Keratinocyte (primary cell): ENCODE measurements at regions not wholly inside any gene's neighbourhood (a gene's known extent, or its start where the extent isn't known, plus 50 kb on each side); places are given as distances from the start of the nearest gene placed in this dataset.
A peak's percentile ranks its signal among the peaks of the same experiment; 100 is the strongest.

Source experiments
- DNase-seq: peaks from one replicate; pipeline ENCODE4 v3.0.0-alpha.2; 2011; ENCODE audit warnings: low read depth, missing footprints, low spot score
- FAIRE-seq: peaks from 2 replicates; lab custom pipeline; 2011; peaks lifted over from hg19 to GRCh38; lab: Jason Lieb, UNC
- H2AFZ ChIP-seq: 2 replicates; pipeline ENCODE4 v1.6.0; 2012; ENCODE audit warnings: low read length, control low read depth, inconsistent platforms; ENCODE audit not compliant: control insufficient read depth
- H3K27ac ChIP-seq: 2 replicates; pipeline ENCODE4 v1.5.1; 2011; ENCODE audit warnings: low read length; ENCODE audit not compliant: control insufficient read depth, insufficient read depth
- H3K27me3 ChIP-seq: 3 replicates; pipeline ENCODE4 v1.6.0; 2011; ENCODE audit warnings: low read length; ENCODE audit not compliant: control insufficient read depth, insufficient read depth; ENCODE audit errors: extremely low read depth
- H3K36me3 ChIP-seq, 2 experiments: 2 replicates in 1 of 2; 3 replicates in 1 of 2; pipeline ENCODE4 v1.5.1; 2011; ENCODE audit warnings: low read length in 2 of 2, mild to moderate bottlenecking in 1 of 2; ENCODE audit not compliant: control insufficient read depth in 2 of 2, insufficient read depth in 2 of 2; ENCODE audit errors: extremely low read depth in 1 of 2
- H3K4me1 ChIP-seq: 3 replicates; pipeline ENCODE4 v1.5.1; 2011; ENCODE audit warnings: low read length; ENCODE audit not compliant: control insufficient read depth, insufficient read depth; ENCODE audit errors: extremely low read depth
- H3K4me2 ChIP-seq: 3 replicates; pipeline ENCODE4 v1.6.0; 2011; ENCODE audit warnings: low read depth, low read length; ENCODE audit not compliant: control insufficient read depth, insufficient read depth; ENCODE audit errors: extremely low read depth
- H3K4me3 ChIP-seq, 3 experiments: fragments of 200-600 bp in 1 of 3; sonication (generic) in 1 of 3; 2 replicates in 2 of 3; 3 replicates in 1 of 3; pipeline ENCODE4 v1.5.1; 2011 to 2016; ENCODE audit warnings: low read length in 3 of 3, mild to moderate bottlenecking in 3 of 3, control low read depth in 2 of 3, inconsistent platforms in 1 of 3, low read depth in 1 of 3, mixed read lengths in 1 of 3, mixed run types in 1 of 3, moderate library complexity in 1 of 3; ENCODE audit not compliant: control insufficient read depth in 2 of 3, insufficient read depth in 2 of 3; ENCODE audit errors: extremely low read depth in 1 of 3
- H3K79me2 ChIP-seq: 2 replicates; pipeline ENCODE4 v1.6.0; 2012; ENCODE audit warnings: low read length; ENCODE audit not compliant: control insufficient read depth, insufficient read depth
- H3K9ac ChIP-seq: 3 replicates; pipeline ENCODE4 v1.6.0; 2011; ENCODE audit warnings: low read length; ENCODE audit not compliant: control insufficient read depth, insufficient read depth; ENCODE audit errors: extremely low read depth
- H3K9me1 ChIP-seq: 3 replicates; pipeline ENCODE4 v1.6.0; 2011; ENCODE audit warnings: low read length; ENCODE audit not compliant: control insufficient read depth, insufficient read depth; ENCODE audit errors: extremely low read depth
- H3K9me3 ChIP-seq: 2 replicates; pipeline ENCODE4 v1.5.1; 2012; ENCODE audit warnings: low read depth, low read length; ENCODE audit not compliant: control insufficient read depth
- H4K20me1 ChIP-seq: 3 replicates; pipeline ENCODE4 v1.6.0; 2011; ENCODE audit warnings: low read length; ENCODE audit not compliant: control insufficient read depth, insufficient read depth; ENCODE audit errors: extremely low read depth
- EZH2 ChIP-seq: IDR thresholded peaks from one replicate; pipeline ENCODE4 v1.6.1; 2012; ENCODE audit warnings: inconsistent platforms, mild to moderate bottlenecking, low read length, moderate library complexity
- dilution Hi-C: fragments of 300-500 bp; cut with MboI; formaldehyde crosslinking; loops from one replicate; pipeline ENCODE4 v1.7.0; 2020; ENCODE audit warnings: low sequenced_read_pairs; ENCODE audit not compliant: extremely low pct_ligation_motif_present
- TF ChIP-seq, protein P1 (sequence below), 3 experiments: IDR thresholded peaks in 1 of 3; conservative IDR thresholded peaks in 1 of 3; optimal IDR thresholded peaks in 1 of 3; 2 replicates in 2 of 3; 3 replicates in 1 of 3; pipeline versions ENCODE3 to v1.5.1; 2011; ENCODE audit warnings: low read length in 3 of 3, mild to moderate bottlenecking in 3 of 3, moderate library complexity in 2 of 3, control low read depth in 1 of 3, inconsistent platforms in 1 of 3; ENCODE audit not compliant: insufficient read depth in 2 of 3; ENCODE audit errors: extremely low read depth in 1 of 3

GRCh38 chrX:18039023-18039422, 177.9 kb upstream of the RAI2 start:
- H3K27ac ChIP-seq: no peak overlapping the region
- H3K4me2 ChIP-seq: no peak overlapping the region
- H3K9ac ChIP-seq: no peak overlapping the region
- FAIRE-seq (no peak), DNase-seq (peak; percentile 21)
- peaks cover 4% of the 10 kb centered on the region for H3K4me1 ChIP-seq
- H3K36me3 ChIP-seq: no peaks in the 10 kb centered on the region
- H3K27me3 ChIP-seq: no peaks in the 10 kb centered on the region
- H3K9me1 ChIP-seq: no peaks in the 10 kb centered on the region
- no peaks in the 10 kb centered on the region for H4K20me1 ChIP-seq
- TF ChIP-seq, protein P1, sequence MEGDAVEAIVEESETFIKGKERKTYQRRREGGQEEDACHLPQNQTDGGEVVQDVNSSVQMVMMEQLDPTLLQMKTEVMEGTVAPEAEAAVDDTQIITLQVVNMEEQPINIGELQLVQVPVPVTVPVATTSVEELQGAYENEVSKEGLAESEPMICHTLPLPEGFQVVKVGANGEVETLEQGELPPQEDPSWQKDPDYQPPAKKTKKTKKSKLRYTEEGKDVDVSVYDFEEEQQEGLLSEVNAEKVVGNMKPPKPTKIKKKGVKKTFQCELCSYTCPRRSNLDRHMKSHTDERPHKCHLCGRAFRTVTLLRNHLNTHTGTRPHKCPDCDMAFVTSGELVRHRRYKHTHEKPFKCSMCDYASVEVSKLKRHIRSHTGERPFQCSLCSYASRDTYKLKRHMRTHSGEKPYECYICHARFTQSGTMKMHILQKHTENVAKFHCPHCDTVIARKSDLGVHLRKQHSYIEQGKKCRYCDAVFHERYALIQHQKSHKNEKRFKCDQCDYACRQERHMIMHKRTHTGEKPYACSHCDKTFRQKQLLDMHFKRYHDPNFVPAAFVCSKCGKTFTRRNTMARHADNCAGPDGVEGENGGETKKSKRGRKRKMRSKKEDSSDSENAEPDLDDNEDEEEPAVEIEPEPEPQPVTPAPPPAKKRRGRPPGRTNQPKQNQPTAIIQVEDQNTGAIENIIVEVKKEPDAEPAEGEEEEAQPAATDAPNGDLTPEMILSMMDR (optimal IDR thresholded peaks at IDR 0.05 in 1 of 3, IDR thresholded peaks at IDR 0.05 in 1 of 3, conservative IDR thresholded peaks at IDR 0.05 in 1 of 3; ENCODE audit: extremely low read depth in 1 of 3, insufficient read depth in 2 of 3, low read length in 3 of 3): no peak
- TF ChIP-seq EZH2: no peak
- no peaks in the 10 kb centered on the region for H3K79me2 ChIP-seq
- no peak overlapping the region for H2AFZ ChIP-seq
- no peaks in the 10 kb centered on the region for H3K9me3 ChIP-seq
- dilution Hi-C loops: no loop called here
- no peak overlapping the region for H3K4me3 ChIP-seq

- H3K27me3 ChIP-seq: no peaks in the 10 kb centered on the region
- H2AFZ ChIP-seq: no peak overlapping the region
- no peak overlapping the region for H3K4me3 ChIP-seq
- FAIRE-seq (no peak), DNase-seq (peak; percentile 13)
- no peaks in the 10 kb centered on the region for H3K9me1 ChIP-seq
- dilution Hi-C loops: no loop called here
- TF ChIP-seq EZH2: no peak
- TF ChIP-seq, protein P1 (optimal IDR thresholded peaks at IDR 0.05 in 1 of 3, IDR thresholded peaks at IDR 0.05 in 1 of 3, conservative IDR thresholded peaks at IDR 0.05 in 1 of 3; ENCODE audit: extremely low read depth in 1 of 3, insufficient read depth in 2 of 3, low read length in 3 of 3): no peak
- H3K9me3 ChIP-seq: no peaks in the 10 kb centered on the region
- H3K36me3 ChIP-seq: no peaks in the 10 kb centered on the region
- H3K4me1 ChIP-seq: peaks cover under 1% of the 10 kb centered on the region
- no peaks in the 10 kb centered on the region for H3K79me2 ChIP-seq
- no peak overlapping the region for H3K27ac ChIP-seq
- H4K20me1 ChIP-seq: no peaks in the 10 kb centered on the region
- no peak overlapping the region for H3K4me2 ChIP-seq
- no peak overlapping the region for H3K9ac ChIP-seq
Measured at GRCh38 chrX:18036394-18036793, 175.3 kb upstream of the RAI2 start.
